Cardiac septum (tissue), 1 donor: ENCODE measurements at regions not wholly inside any gene's neighbourhood (a gene's known extent, or its start where the extent isn't known, plus 50 kb on each side); places are given as distances from the start of the nearest gene placed in this dataset.
"Not testable (repeated sequence)": the region's sequence is repeated elsewhere in the genome, so short reads cannot be mapped to it uniquely, and the experiment has no call there.

ENCODE experiments used
- DNase-seq: peaks from one replicate; pipeline ENCODE4 v3.0.0-alpha.2; 2020; ENCODE audit warnings: low spot score
- intact Hi-C: fragments of 100-400 bp; cut with DNase I; formaldehyde crosslinking; loops from one replicate; pipeline ENCODE4 v1.14.0; 2022
- donor health status: DM: no; HTN: no; CAD: no.

DNA sequence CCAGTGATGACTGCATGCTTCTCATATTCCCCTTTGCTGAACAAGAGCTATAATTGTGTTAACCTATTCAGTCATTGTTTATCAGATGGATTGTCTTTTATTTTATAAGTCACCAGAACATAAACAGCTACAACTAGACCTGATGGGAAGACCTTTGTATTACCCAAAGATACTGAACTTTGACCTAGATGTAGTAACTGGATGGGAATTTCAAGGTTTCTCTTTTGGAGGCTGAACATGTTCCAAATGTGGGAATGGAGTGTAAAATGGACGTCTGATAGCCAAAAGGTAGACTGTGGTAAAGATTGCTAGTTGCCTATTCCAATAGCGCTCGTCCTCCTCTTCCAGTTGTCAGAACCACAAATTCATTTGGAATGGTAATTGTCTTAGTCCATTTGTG, 56.4 kb upstream of the ST3GAL5 start:
- intact Hi-C loops: no loop called here

GRCh38 chr2:85942346-85942957, 53.7 kb upstream of the ST3GAL5 start:
- intact Hi-C loops: no loop called here
- no peak for DNase-seq

More for the DNA sequence above, 56.4 kb upstream of the ST3GAL5 start:
- no peak for DNase-seq

DNA sequence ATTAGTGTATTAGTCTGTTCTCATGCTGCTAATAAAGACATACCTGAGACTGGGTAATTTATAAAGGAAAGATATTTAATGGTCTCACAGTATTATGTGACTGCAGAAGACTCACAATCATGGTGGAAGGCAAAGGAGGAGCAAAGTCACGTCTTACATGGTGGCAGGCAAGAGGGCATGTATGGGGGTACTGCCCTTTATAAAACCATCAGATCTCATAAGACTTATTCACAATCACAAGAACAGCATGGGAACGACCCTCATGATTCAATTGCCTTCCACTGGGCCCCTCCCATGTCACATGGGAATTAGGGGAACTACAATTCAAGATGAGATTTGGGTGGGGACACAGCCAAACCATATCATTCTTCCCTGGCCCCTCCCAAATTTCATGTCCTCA, 52.7 kb upstream of the ST3GAL5 start:
- intact Hi-C loops, DNase-seq: not testable (repeated sequence)

- DNase-seq: no peak
- intact Hi-C loops: no loop called here
Measured at GRCh38 chr2:85939131-85939530, 50.3 kb upstream of the ST3GAL5 start.
